Left lung (tissue), 4 donors: ENCODE measurements at regions not wholly inside any gene's neighbourhood (a gene's known extent, or its start where the extent isn't known, plus 50 kb on each side); places are given as distances from the start of the nearest gene placed in this dataset.
A peak's percentile ranks its signal among the peaks of the same experiment; 100 is the strongest.

ENCODE experiments used
- ATAC-seq: fragments of 200-7000 bp; cut with Tn5 transposase; one replicate; pipeline ENCODE4 v1.9.1; 2020; ENCODE audit warnings: moderate library complexity
- DNase-seq, 4 donors: peaks; one replicate each; pipeline ENCODE4 v3.0.0-alpha.2; 2013 to 2020
- H3K27ac ChIP-seq, 2 donors: fragments of 200-600 bp; sonication (generic) in 1 of 2; one replicate each; pipeline versions ENCODE4 v1.5.0 to v1.8.0; 2020 to 2021
- H3K27me3 ChIP-seq, 2 donors: fragments of 200-600 bp; sonication (generic) in 1 of 2; one replicate each; pipeline versions ENCODE4 v1.5.0 to v1.8.0; 2020 to 2021
- H3K36me3 ChIP-seq, 2 donors: fragments of 200-600 bp; sonication (generic) in 1 of 2; one replicate each; pipeline versions ENCODE4 v1.5.0 to v1.8.0; 2020 to 2021
- H3K4me1 ChIP-seq, 2 donors: fragments of 200-600 bp; one replicate each; pipeline ENCODE4 v1.8.0; 2021
- H3K4me3 ChIP-seq, 2 donors: fragments of 200-600 bp; sonication (generic) in 1 of 2; one replicate each; pipeline versions ENCODE4 v1.5.0 to v1.8.0; 2020 to 2021; ENCODE audit warnings: mild to moderate bottlenecking in 1 of 2
- H3K9me3 ChIP-seq, 2 donors: fragments of 200-600 bp; sonication (generic) in 1 of 2; one replicate each; pipeline versions ENCODE4 v1.5.0 to v1.8.0; 2020 to 2021
- intact Hi-C, 2 donors: fragments of 100-400 bp; cut with DNase I; formaldehyde crosslinking; loops; one replicate each; pipeline versions ENCODE4 v1.11.2 to v1.14.2; 2022
- TF ChIP-seq, protein P1 (sequence below), 2 donors: fragments of 200-600 bp; sonication (generic) in 1 of 2; IDR thresholded peaks; one replicate each; pipeline versions ENCODE4 v1.5.0 to v1.8.0; 2021; ENCODE audit warnings: antibody characterized with exemption in 2 of 2
- donor health status: DM: no; HTN: yes; CAD: no.
- donor health status: DM: no; HTN: no; CAD: no.

DNA sequence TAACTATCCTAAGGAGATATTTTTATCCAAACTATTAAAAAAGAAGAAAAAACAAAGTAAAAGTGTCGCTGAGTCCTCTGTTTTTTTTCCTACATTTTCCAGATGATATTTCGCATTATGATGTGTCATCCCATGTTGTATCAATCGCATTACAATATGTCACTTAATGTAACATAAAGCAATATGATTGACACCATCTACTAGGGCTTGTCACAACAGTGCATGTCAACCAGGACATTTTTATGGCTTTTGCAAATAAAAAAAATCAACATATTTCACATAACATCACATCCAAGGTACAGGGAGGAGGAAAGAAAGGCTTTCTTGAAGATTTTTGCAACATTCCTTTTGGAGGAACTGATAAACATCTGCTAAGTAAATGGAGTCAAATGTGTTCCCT is 308.9 kb downstream of the ETAA1 start:
- no peak for DNase-seq
- ATAC-seq, result no peak
- Histone ChIP-seq H3K4me3 (no peak overlapping the region), H3K9me3 (no peaks in the 10 kb centered on the region), H3K4me1 (no peaks in the 10 kb centered on the region), H3K27me3 (no peaks in the 10 kb centered on the region), H3K27ac (no peak overlapping the region), H3K36me3 (no peaks in the 10 kb centered on the region)
- intact Hi-C loops, result no loop called here
- TF ChIP-seq, protein P1, sequence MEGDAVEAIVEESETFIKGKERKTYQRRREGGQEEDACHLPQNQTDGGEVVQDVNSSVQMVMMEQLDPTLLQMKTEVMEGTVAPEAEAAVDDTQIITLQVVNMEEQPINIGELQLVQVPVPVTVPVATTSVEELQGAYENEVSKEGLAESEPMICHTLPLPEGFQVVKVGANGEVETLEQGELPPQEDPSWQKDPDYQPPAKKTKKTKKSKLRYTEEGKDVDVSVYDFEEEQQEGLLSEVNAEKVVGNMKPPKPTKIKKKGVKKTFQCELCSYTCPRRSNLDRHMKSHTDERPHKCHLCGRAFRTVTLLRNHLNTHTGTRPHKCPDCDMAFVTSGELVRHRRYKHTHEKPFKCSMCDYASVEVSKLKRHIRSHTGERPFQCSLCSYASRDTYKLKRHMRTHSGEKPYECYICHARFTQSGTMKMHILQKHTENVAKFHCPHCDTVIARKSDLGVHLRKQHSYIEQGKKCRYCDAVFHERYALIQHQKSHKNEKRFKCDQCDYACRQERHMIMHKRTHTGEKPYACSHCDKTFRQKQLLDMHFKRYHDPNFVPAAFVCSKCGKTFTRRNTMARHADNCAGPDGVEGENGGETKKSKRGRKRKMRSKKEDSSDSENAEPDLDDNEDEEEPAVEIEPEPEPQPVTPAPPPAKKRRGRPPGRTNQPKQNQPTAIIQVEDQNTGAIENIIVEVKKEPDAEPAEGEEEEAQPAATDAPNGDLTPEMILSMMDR (IDR thresholded peaks at IDR 0.05), result no peak

DNA sequence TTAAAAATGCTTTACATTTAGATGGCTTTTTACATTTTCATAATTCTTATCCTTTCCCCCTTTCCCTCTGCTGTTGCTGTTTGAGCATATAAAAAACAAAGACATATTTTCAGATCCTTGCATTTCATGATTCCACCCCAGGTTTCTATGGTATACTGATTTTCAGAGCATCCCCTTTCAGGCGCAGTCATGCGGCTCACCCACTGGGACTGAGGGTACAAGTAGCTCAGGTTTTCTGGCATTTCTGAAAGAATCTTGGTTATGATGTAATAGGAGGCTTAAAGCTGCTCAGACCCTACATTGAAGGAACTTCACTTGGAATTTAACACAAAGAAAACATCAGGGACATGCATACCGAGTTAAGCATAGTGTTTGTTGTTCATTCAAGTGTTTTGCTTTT is 310.8 kb downstream of the ETAA1 start:
- H3K27me3 ChIP-seq, result no peaks in the 10 kb centered on the region

DNA sequence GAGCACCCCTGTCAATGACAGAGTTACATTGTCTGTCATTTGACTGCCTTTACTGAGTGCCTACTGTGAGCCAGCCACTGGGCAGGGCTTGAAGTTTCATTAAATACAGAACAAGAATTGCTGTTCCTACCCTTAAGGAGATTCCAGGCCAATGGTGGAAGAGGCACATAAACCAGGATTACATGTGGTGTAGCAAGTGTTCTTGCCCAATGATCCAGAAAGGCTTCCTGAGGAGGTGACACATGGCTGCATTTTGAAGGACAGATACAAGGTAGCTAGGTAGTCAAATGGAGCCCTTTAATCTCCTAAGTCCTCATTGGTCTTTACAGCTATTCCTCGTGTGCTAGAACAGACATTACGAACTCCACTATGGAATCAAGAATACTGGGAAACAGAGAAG is 312.7 kb downstream of the ETAA1 start:
- intact Hi-C loops, result no loop called here
- DNase-seq (no peak), ATAC-seq (no peak)
- Histone ChIP-seq H3K27ac (no peak overlapping the region), H3K27me3 (no peaks in the 10 kb centered on the region), H3K4me3 (no peak overlapping the region), H3K9me3 (no peaks in the 10 kb centered on the region), H3K4me1 (no peaks in the 10 kb centered on the region), H3K36me3 (no peaks in the 10 kb centered on the region)
- TF ChIP-seq, protein P1 (IDR thresholded peaks at IDR 0.05), result no peak

More for the DNA sequence above, 310.8 kb downstream of the ETAA1 start:
- no peaks in the 10 kb centered on the region for H3K4me1 ChIP-seq
- no peaks in the 10 kb centered on the region for H3K36me3 ChIP-seq
- TF ChIP-seq, protein P1 (IDR thresholded peaks at IDR 0.05), result no peak
- no peak overlapping the region for H3K4me3 ChIP-seq
- H3K9me3 ChIP-seq, result no peaks in the 10 kb centered on the region
- DNase-seq (no peak), ATAC-seq (no peak)
- intact Hi-C loops, result no loop called here
- H3K27ac ChIP-seq, result no peak overlapping the region

DNA sequence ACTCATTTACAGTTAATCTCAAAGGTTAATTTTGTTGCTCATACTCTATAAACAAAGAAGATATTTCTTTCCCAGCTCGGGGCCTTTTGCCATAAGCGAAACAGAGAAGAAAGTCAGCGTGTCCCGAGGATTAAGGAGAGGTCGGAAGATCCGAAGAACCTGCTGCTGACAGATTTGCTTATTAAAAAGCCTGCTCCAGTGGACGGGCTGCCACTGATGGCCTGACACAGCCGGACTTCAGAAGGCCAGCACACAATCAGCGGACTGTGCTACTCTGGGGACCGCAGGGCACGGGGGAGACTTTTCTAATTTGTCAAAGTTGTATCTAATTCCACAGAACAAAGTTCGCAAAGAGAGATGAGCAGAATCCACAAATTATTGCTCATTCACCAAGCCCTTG is 315.4 kb downstream of the ETAA1 start:
- peak in 1 of 4 donors; percentile 43 for DNase-seq
- no peak for ATAC-seq
- Histone ChIP-seq H3K4me1 (no peaks in the 10 kb centered on the region), H3K36me3 (no peaks in the 10 kb centered on the region), H3K27ac (no peak overlapping the region), H3K9me3 (no peaks in the 10 kb centered on the region), H3K4me3 (no peak overlapping the region), H3K27me3 (no peaks in the 10 kb centered on the region)
- TF ChIP-seq, protein P1 (IDR thresholded peaks at IDR 0.05), result no peak
- intact Hi-C loops, result no loop called here

DNA sequence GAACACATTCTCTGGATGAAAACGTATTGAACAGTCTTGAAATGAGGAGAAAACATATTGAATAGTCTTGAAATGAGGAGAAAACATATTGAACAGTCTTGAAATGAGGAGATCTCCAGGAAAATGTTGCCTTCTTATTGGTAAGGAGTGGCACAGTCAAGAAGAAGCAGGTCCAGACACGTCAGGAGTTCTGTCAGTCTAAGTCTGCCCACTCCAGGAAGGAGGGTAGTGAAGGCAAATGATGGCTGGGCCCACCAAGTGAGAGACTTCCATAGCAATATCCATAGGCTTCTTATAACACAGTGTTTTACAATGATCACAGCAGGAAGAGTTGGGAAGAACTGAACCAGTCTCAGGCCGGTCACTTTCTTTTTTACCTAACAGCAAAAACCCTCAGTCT is 316.2 kb downstream of the ETAA1 start:
- ATAC-seq, result no peak
- Histone ChIP-seq H3K27ac (no peak overlapping the region), H3K36me3 (no peaks in the 10 kb centered on the region), H3K27me3 (no peaks in the 10 kb centered on the region), H3K4me1 (no peaks in the 10 kb centered on the region), H3K4me3 (no peak overlapping the region), H3K9me3 (no peaks in the 10 kb centered on the region)
- intact Hi-C loops, result no loop called here
- no peak for DNase-seq
- TF ChIP-seq, protein P1 (IDR thresholded peaks at IDR 0.05), result no peak
